ENCODE measurements at regions not wholly inside any gene's neighbourhood (a gene's known extent, or its start where the extent isn't known, plus 50 kb on each side); places are given as distances from the start of the nearest gene placed in this dataset.

- H3K14ac ChIP-seq (replicated peaks; ENCODE audit: low read depth, low read length): no peak overlapping the region
- no peak for ATAC-seq (ENCODE audit: low read depth)
- WGBS, 2 experiments (ENCODE audit: extremely low coverage in 2 of 2, insufficient read length in 1 of 2): no CpG with 5 or more reads among the region's 4 CpGs
- TF ChIP-seq RFX5 (IDR thresholded peaks at IDR 0.05; ENCODE audit: low read depth, low read length) (no peak), CEBPB (IDR thresholded peaks at IDR 0.05; ENCODE audit: low read depth, low read length) (no peak), MAZ (IDR thresholded peaks at IDR 0.05; ENCODE audit: borderline replicate concordance, low read depth, low read length) (no peak), RAD21 (IDR thresholded peaks at IDR 0.05; ENCODE audit: low read length) (no peak), CHD1 (IDR thresholded peaks at IDR 0.05; ENCODE audit: low read depth, low read length) (no peak)
- no peak overlapping the region for H2AK5ac ChIP-seq (ENCODE audit: low read depth, low read length)
- H2AK9ac ChIP-seq (replicated peaks; ENCODE audit: low read depth, low read length, poor library complexity): no peak overlapping the region
- POLR2A ChIA-PET (ENCODE audit: unreplicated experiment): no interaction called here
- no peak overlapping the region for H2AFZ ChIP-seq (replicated peaks; ENCODE audit: low read length, poor library complexity)
- no peak overlapping the region for H3K18ac ChIP-seq (ENCODE audit: low read depth, low read length)
- H2BK20ac ChIP-seq (ENCODE audit: low read depth, low read length): no peak overlapping the region
- no peak overlapping the region for H3K23ac ChIP-seq (ENCODE audit: low read depth, low read length)
- intact Hi-C loops (cut with micrococcal nuclease): no loop called here
- H3K79me1 ChIP-seq (ENCODE audit: low read depth in 1 of 2, low read length in 2 of 2): no peaks in the 10 kb centered on the region
- in situ Hi-C loops (cut with MboI; ENCODE audit: low sequenced_read_pairs): no loop called here
- no peak overlapping the region for H3K9ac ChIP-seq (ENCODE audit: low read depth, low read length)
- no peak overlapping the region for H4K8ac ChIP-seq (ENCODE audit: low read depth in 2 of 2, low read length in 2 of 2)
- no peaks in the 10 kb centered on the region for H3K36me3 ChIP-seq (ENCODE audit: control insufficient read depth, insufficient read depth, low read length)
- H3K56ac ChIP-seq (ENCODE audit: extremely low read depth, insufficient read depth, low read length): no peak overlapping the region
- dilution Hi-C loops (cut with HindIII; ENCODE audit: low sequenced_read_pairs, unreplicated experiment): loop anchor here (5.0 kb wide), 1 partner anchor 35 kb away; no protein-coding TSS in a partner anchor
- H3K4me2 ChIP-seq (ENCODE audit: low read depth, low read length): no peak overlapping the region
- BruUV-seq (replicated peaks): no TSS peak
- no peak overlapping the region for H3K4me3 ChIP-seq (ENCODE audit: insufficient read depth, low read depth, low read length)
- H3K4ac ChIP-seq (ENCODE audit: low read depth, low read length): no peak overlapping the region
- H3K27ac ChIP-seq (ENCODE audit: insufficient read depth, low read length): no peak overlapping the region
- H2BK5ac ChIP-seq (ENCODE audit: low read depth, low read length, poor library complexity, severe bottlenecking): no peak overlapping the region
- H3K9me3 ChIP-seq (ENCODE audit: control insufficient read depth, insufficient read depth, low read length): no peaks in the 10 kb centered on the region; the same call in 1 of the 2 replicates
- DNase-seq: no peak
- no peak overlapping the region for H4K5ac ChIP-seq (ENCODE audit: low read depth, low read length)
- H2BK15ac ChIP-seq (ENCODE audit: low read depth, low read length): no peak overlapping the region
- no peak overlapping the region for H2BK120ac ChIP-seq (ENCODE audit: low read depth, low read length)
- H3K27me3 ChIP-seq (ENCODE audit: control insufficient read depth, insufficient read depth, low read length): no peaks in the 10 kb centered on the region
- no peaks in the 10 kb centered on the region for H3K4me1 ChIP-seq (ENCODE audit: control insufficient read depth, insufficient read depth, low read length)
- CTCF ChIA-PET: no interaction called here
- no peak overlapping the region for H4K91ac ChIP-seq (ENCODE audit: insufficient read depth, low read depth, low read length)
- H3K9me1 ChIP-seq (ENCODE audit: insufficient read depth, low read length): no peaks in the 10 kb centered on the region
- no peaks in the 10 kb centered on the region for H4K20me1 ChIP-seq (ENCODE audit: insufficient read depth, low read length)
Measured at GRCh38 chr9:30482499-30482898, 1901.9 kb upstream of the ACO1 start.
